Osteocyte (in vitro differentiated cells): ENCODE measurements at regions not wholly inside any gene's neighbourhood (a gene's known extent, or its start where the extent isn't known, plus 50 kb on each side); places are given as distances from the start of the nearest gene placed in this dataset.

ENCODE experiments used
- DNase-seq: peaks from one replicate; pipeline ENCODE4 v3.0.0; 2021; ENCODE audit warnings: mixed read lengths; ENCODE audit not compliant: unreplicated experiment; ENCODE audit errors: extremely low spot score
- H3K27ac Mint-ChIP-seq: one replicate; pipeline ENCODE4 v1.8.0; 2021; ENCODE audit warnings: mild to moderate bottlenecking, mixed read lengths; ENCODE audit not compliant: unreplicated experiment
- H3K27me3 Mint-ChIP-seq: one replicate; pipeline ENCODE4 v1.8.0; 2021; ENCODE audit warnings: mixed read lengths; ENCODE audit not compliant: unreplicated experiment
- H3K36me3 Mint-ChIP-seq: one replicate; pipeline ENCODE4 v1.8.0; 2021; ENCODE audit warnings: mixed read lengths; ENCODE audit not compliant: unreplicated experiment
- H3K4me1 Mint-ChIP-seq: one replicate; pipeline ENCODE4 v1.8.0; 2021; ENCODE audit warnings: mixed read lengths; ENCODE audit not compliant: unreplicated experiment
- H3K4me3 Mint-ChIP-seq: one replicate; pipeline ENCODE4 v1.8.0; 2021; ENCODE audit warnings: mild to moderate bottlenecking, moderate library complexity, mixed read lengths; ENCODE audit not compliant: unreplicated experiment
- H3K9me3 Mint-ChIP-seq: one replicate; pipeline ENCODE4 v1.8.0; 2021; ENCODE audit warnings: mixed read lengths; ENCODE audit not compliant: unreplicated experiment
- CTCF ChIP-seq: fragments of 200-600 bp; sonication (generic); IDR thresholded peaks from 2 replicates; pipeline ENCODE4 v1.5.0; 2021; ENCODE audit warnings: antibody characterized with exemption, mild to moderate bottlenecking, moderate library complexity

GRCh38 chr11:119782006-119782738 lies 53.2 kb upstream of the NECTIN1 start:
- no peaks in the 10 kb centered on the region for H3K4me1 Mint-ChIP-seq
- H3K4me3 Mint-ChIP-seq: no peak overlapping the region
- H3K27ac Mint-ChIP-seq: no peak overlapping the region
- no peak for TF ChIP-seq CTCF
- no peak for DNase-seq
- H3K27me3 Mint-ChIP-seq: peaks cover 17% of the 10 kb centered on the region
- H3K36me3 Mint-ChIP-seq: peaks cover 3% of the 10 kb centered on the region
- no peaks in the 10 kb centered on the region for H3K9me3 Mint-ChIP-seq

GRCh38 chr11:119780222-119780953 lies 51.4 kb upstream of the NECTIN1 start:
- no peak for DNase-seq
- Mint-ChIP-seq H3K27me3 (peaks cover 18% of the 10 kb centered on the region), H3K4me3 (no peak overlapping the region), H3K36me3 (peaks cover 3% of the 10 kb centered on the region), H3K27ac (peak overlapping the region; percentile 47), H3K9me3 (no peaks in the 10 kb centered on the region), H3K4me1 (no peaks in the 10 kb centered on the region)
- TF ChIP-seq CTCF: no peak

- Mint-ChIP-seq H3K4me1 (no peaks in the 10 kb centered on the region), H3K9me3 (no peaks in the 10 kb centered on the region), H3K4me3 (no peak overlapping the region), H3K27ac (no peak overlapping the region), H3K36me3 (peaks cover 2% of the 10 kb centered on the region), H3K27me3 (peaks cover 19% of the 10 kb centered on the region)
- TF ChIP-seq CTCF: no peak
- no peak for DNase-seq
Observed at GRCh38 chr11:119779195-119780071, 50.4 kb upstream of the NECTIN1 start.
